Umbilical cord (tissue), 1 donor: ENCODE measurements at regions not wholly inside any gene's neighbourhood (a gene's known extent, or its start where the extent isn't known, plus 50 kb on each side); places are given as distances from the start of the nearest gene placed in this dataset.
"Not testable (repeated sequence)": the region's sequence is repeated elsewhere in the genome, so short reads cannot be mapped to it uniquely, and the experiment has no call there.

Experiments
- DNase-seq: peaks from one replicate; pipeline ENCODE4 v3.0.0-alpha.2; 2015; ENCODE audit warnings: low spot score

DNA sequence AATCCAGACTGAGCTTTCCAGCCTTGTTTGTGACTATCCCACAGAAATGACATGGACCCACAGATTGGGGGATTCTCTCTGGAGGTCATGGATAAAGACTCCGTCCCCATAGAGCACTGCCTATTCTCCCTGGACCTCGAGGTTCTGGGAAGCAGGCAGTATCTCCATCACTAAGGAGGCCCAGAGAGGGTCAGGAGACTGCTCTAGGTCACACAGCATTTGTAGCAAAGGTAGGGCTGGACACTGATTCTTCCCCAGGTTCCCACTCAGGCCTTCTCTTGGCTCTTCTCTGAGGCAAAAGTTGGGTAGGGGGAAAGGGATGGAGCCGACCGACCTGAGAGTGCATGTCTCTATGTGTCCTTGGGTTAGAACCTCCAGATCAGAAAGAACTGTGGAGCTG is 80.9 kb downstream of the PTPRS start:
- DNase-seq = no peak

DNA sequence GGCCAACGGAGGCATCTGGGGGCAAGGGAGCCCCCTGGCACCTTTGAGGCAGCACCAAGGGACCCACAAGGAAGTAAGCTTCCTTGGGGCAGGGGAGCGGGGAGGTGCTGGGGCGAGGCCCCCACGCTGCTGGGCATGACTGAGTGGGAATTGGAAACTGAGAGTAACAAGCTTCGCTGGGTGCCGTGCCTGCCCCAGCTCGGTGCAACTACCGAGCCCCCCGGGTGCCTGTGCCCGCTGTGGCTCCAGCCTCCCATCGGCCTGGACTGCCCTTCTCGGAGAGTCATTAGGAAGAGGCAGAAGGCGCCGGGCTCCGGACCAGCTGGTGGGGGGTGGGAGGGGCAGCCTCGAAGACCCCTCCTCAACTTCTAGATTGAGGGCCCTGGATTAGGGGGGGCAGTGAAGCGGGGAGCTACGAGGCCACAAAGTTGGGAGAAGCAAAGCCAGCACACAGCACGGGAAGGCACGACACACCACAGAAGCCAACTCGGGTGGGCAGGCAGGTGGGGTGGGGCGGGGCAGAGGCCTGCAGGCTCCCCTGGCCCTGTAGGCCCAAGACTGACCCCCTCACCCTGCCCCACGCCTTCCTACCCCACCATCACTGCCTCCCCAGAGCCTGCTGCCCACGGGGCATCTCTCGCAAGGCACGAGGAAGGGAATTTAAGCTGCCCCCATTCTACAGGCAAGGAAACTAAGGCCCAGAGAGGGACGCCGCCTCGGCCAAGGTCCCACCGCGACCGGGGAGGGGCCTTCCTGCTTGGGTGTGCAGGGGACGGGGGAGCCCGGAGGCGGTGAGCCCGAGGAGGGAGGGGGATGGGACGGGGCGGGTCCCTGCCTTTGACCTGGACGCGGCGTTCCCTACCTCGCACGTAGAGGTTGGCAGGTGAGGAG is 83.2 kb downstream of the PTPRS start:
- no peak for DNase-seq

GRCh38 chr19:5255602-5256231 is 84.9 kb downstream of the PTPRS start:
- DNase-seq = no peak

DNA sequence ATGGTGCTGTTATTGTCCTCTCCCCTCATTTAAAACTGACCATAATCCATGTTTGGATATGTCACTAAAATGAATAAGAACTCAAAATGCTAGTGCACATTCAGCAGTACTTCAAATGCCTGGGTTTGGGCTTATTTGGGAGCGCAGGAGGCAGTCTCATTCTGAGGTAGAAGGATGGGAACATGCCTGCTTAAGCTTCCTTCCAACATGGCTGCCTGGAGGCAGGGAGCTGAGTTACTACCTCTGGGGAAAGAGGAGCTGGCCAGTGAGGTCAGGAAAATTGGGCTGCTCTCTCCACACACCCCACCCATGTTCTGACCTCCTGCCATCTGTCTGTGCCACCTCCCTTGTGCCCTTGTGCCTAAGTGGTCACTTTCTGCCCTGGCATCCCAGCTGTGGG is 85.7 kb downstream of the PTPRS start:
- DNase-seq = no peak

DNA sequence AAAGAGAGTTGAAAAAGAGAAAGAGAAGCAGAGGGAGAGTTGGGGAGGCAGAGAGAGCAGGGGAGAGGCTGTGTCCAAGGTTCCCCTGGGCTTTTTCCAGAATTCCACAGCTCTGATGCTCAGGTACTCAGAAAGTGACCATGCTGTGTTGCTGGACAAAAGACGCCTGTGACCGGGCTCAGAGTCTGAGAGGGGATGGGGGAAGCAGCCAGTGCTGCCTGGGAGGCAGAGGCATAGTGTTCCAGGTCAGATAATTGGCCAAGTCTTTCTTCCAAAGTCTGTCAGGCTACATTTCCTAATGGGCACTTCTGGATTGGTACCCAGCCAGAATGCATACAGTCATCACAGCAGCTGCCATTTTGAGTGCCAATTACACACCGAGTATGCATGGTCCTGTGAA is 86.1 kb downstream of the PTPRS start:
- DNase-seq = no peak

DNA sequence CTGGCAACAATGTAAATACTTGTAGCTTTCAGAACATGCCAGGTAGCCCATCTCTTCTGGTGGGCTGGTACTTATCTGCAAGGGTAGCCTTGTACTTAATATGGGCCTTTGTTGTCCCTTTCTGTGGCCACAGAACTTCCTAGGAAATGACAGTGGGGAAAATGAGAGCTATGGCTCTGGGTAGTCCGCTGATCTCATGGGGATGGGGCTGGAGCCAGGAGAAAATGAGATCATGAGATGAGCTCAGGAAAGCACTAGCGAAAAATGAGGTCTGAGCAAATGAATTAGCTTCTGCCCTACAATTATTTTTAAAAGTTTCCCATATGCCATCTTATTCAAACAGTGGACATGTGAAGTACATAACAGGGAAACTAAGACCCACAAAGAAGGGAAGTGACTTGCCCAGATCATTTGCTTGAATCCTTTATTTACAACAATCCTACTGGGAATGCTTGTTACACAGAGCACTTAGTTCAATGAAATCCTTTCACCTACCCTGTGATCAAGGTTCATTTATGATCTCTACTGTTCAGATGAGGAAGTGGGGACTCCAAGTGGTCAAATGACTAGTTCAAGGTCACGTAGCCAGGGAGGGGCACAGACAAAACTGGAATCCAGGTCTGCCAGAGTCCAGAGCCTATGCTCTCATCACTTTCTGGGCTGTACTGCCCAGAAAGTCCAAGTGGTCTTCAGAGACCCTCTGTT is 87.1 kb downstream of the PTPRS start:
- peak; percentile 28 for DNase-seq

DNA sequence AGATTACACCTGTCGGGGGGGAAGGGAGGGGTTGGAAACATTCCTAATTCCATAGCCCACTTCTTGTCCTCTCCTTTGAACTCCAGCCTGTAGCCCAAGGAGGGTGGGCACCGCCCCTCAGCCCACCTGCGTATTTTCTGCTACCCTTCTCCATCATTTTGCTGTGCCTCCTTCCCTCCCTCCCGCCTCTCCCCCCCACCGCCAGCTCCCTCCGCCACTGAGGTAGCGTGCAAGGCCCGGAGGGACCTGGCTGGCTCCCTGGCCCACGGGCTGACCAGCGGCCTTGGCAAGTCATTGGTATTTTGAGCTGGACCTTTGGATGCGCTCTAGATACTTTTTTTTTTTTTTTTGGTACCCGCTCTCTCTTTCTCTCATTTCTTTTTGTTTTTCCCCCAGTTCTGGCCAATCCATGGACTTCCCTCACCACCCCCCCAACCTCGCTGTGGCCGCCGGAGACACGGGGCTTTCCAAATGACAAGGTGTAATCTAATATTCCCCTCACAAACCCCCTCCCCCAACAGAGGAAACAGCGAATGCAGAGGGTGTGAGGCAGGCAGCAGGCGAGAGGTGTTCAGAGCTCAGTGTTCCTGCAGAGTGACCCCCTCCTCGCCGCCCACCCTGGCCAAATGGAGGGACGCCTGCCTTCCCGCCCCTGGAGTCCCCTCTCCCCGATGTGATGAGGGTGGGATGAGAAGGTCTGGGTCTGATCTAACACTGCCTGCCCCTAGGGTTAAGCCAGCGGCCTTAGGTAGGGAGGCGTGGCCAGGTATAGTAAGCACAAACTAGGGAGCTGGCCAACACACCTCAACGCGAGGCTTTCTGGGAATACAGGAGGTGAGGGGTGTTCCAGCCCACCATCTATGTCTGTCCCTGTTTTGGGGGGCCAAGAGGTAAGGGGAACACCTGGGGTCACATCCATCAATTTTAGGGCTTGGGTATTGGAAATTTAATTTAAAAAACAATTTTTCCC is 89.2 kb downstream of the PTPRS start:
- no peak for DNase-seq

GRCh38 chr19:5250127-5250659 is 90.4 kb downstream of the PTPRS start:
- no peak for DNase-seq

DNA sequence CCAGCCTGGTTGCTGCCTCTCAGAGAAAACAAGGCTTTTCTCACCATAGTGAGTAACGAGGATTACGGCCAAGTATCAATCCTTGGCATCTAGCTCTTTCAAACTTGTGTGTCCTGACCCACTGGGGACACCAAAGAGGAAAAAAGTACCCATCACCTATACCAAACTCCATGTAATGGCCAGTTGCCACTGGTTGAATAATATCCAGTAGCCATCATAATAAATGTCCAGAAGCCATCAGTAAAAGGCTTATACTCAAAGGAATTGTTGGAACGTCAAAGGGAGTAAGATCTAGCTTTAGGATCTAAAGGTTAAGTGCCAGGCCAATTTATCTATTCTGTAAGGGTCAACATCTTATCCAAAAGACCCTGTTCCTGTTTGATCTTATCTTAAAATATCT is 91.1 kb downstream of the PTPRS start:
- no peak for DNase-seq

GRCh38 chr19:5247957-5248705 is 92.5 kb downstream of the PTPRS start:
- DNase-seq = no peak

GRCh38 chr19:5246554-5247155 is 94.0 kb downstream of the PTPRS start:
- DNase-seq = no peak

DNA sequence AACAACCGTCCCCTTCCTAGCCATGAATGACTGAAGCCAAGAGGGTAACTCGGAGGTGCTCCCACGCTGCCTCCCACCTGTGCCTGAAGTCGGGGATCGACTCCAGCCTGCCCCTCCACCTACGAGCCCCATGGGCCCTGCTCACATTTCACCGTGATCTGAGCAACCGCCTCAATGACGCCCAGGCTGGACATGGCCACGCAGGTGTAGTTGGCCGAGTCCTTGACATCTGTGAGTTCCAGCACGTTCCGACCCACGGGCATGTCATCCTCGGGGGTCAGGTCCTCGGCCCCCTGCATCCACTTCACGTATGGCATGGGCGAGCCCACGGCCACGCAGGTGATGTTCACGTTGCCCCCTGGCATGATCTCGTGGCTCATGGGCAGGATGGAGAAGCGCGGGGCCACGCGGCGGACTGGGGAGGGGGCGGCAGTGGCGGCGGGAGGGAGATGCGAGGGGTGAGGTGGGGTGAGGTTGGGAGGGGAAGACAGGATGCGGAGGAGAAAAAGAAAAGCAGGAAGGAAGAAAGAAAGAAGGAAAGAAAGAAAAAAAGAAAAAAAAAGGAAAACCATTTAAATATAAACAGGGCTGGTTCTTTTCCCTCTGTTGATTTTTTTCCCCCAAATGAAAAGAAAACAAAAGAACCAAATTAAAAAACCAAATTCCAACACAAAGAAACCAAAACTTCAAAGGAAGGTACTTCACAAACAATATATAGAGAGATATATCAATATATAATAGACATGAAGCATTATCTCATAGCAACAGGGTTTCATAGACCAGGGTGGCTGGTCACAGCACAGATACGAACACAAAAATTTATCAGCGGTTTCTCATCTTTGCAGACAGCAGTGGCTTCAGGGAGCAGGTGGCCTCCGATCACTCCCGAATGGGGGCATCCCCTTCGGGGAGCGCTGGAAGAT is 94.7 kb downstream of the PTPRS start:
- DNase-seq = no peak

GRCh38 chr19:5244351-5244750 is 96.3 kb downstream of the PTPRS start:
- no peak for DNase-seq

GRCh38 chr19:5243878-5244277 is 96.7 kb downstream of the PTPRS start:
- no peak for DNase-seq

- DNase-seq = not testable (repeated sequence)
Measured at GRCh38 chr19:5241896-5242295, 98.7 kb downstream of the PTPRS start.

DNA sequence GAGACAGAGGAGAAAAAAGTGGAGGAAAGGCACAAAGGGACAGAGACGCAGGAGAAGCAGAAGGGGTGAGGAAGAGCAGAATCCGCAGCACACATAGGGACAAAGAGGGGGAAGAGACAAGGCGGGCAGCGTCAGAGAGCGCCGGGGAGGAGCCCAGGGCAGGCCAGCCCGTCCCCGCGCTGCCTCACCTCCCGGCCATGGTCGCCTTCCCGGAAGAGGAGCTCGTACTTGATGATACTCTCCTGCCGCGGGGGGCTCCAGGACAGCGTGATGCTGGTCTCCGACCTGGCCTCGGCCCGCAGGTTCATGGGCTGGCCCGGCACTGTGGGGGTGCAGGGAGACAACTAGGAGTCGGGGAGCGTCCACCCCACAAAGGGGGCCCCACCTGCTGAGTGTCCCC is 100.6 kb downstream of the PTPRS start:
- DNase-seq = no peak

- no peak for DNase-seq
Measured at GRCh38 chr19:5238700-5239099, 101.9 kb downstream of the PTPRS start.

DNA sequence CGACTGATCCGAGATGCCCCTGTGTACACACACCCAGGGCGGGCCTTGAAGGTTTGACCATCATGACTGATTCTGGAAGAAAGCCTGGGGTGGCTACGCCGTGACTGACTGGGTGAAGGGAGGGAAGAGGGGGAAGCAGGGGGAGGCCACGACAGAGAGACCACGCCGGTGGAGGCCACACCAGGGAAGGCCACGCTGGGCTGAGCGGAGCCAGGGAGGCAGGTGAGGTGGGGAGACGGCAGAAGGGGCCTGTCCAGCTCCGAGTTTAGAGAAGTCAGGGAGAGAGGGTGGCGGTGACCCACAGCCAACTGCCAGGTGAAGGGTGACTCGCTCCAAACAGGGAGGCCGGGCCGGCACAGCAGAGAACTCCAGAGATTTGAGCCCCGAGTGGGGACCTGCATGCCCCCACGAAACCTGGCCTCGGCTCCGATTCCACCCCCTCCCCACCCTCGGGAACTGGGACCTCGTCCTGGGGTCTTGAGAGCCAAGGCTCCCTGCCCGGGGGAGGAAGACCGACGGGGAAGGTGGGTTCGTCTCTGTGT is 102.6 kb downstream of the PTPRS start:
- no peak for DNase-seq
